Esophagus squamous epithelium (tissue), 5 donors: ENCODE measurements at regions not wholly inside any gene's neighbourhood (a gene's known extent, or its start where the extent isn't known, plus 50 kb on each side); places are given as distances from the start of the nearest gene placed in this dataset.
A peak's percentile ranks its signal among the peaks of the same experiment; 100 is the strongest.

ENCODE experiments used
- DNase-seq: peaks from one replicate; lab custom pipeline; 2025; lab: John Stamatoyannopoulos, UW
- H3K27ac ChIP-seq, 4 donors: fragments of 200-600 bp; sonication (generic); one replicate each; pipeline ENCODE4 v1.5.1; 2016 to 2019; ENCODE audit warnings: mild to moderate bottlenecking in 1 of 4
- H3K27me3 ChIP-seq, 4 donors: fragments of 200-600 bp; sonication (generic); 1 replicate in 3 of 4; 2 replicates in 1 of 4; pipeline versions ENCODE4 v1.5.1 to v1.6.0; 2017 to 2021; ENCODE audit warnings: antibody characterized with exemption in 1 of 4
- H3K36me3 ChIP-seq, 3 donors: fragments of 200-600 bp; sonication (generic); one replicate each; pipeline ENCODE4 v1.5.1; 2016 to 2019
- H3K4me1 ChIP-seq, 3 donors: fragments of 200-600 bp; sonication (generic); one replicate each; pipeline ENCODE4 v1.5.1; 2017 to 2019
- H3K4me3 ChIP-seq, 4 donors: fragments of 200-600 bp; sonication (generic); 1 replicate in 3 of 4; 2 replicates in 1 of 4; pipeline ENCODE4 v1.5.1; 2016 to 2019; ENCODE audit warnings: mild to moderate bottlenecking in 2 of 4, moderate library complexity in 1 of 4
- H3K9me3 ChIP-seq, 3 donors: fragments of 200-600 bp; sonication (generic); one replicate each; pipeline ENCODE4 v1.5.1; 2016 to 2019
- CTCF ChIP-seq, 6 experiments: fragments of 450-650 bp in 4 of 6; fragments of 200-600 bp in 2 of 6; sonication (generic) in 2 of 6; IDR thresholded peaks; one replicate each; pipeline ENCODE4 v1.5.1; 2016 to 2019; ENCODE audit warnings: antibody characterized with exemption in 6 of 6, mild to moderate bottlenecking in 4 of 6, moderate library complexity in 4 of 6
- POLR2A ChIP-seq, 4 donors: fragments of 450-650 bp; IDR thresholded peaks; one replicate each; pipeline ENCODE4 v1.6.1; 2017; ENCODE audit warnings: antibody characterized with exemption in 4 of 4, mild to moderate bottlenecking in 4 of 4, moderate library complexity in 3 of 4
- WGBS, 2 donors: methylation state at CpG; one replicate each; pipeline ENCODE4 v1.1.5; 2018; 5-methylcytosine and 5-hydroxymethylcytosine counted together
- intact Hi-C: fragments of 100-400 bp; cut with DNase I; formaldehyde crosslinking; loops from one replicate; pipeline ENCODE4 v1.15.0; 2022
- donor health status: DM: yes; HTN: yes; CAD: no.

- no peaks in the 10 kb centered on the region for H3K9me3 ChIP-seq
- H3K27ac ChIP-seq, result no peak overlapping the region
- 8 to 11% methylated on average over 26 to 33 of the region's 37 CpGs for WGBS, 2 donors
- peaks cover 0 to 94% (median 0%) of the 10 kb centered on the region in 4 donors for H3K27me3 ChIP-seq
- peak overlapping the region in 3 of 4 donors; percentile 27 to 54 (median 33) for H3K4me3 ChIP-seq
- H3K4me1 ChIP-seq, result peaks cover 0 to 13% (median 8%) of the 10 kb centered on the region in 3 donors
- H3K36me3 ChIP-seq, result no peaks in the 10 kb centered on the region
- intact Hi-C loops, result no loop called here
- no peak for TF ChIP-seq POLR2A (IDR thresholded peaks at IDR 0.05)
- TF ChIP-seq CTCF (IDR thresholded peaks at IDR 0.05), result no peak
- DNase-seq, result no peak
These were observed 85.0 kb downstream of the NOG start for GRCh38 chr17:56678249-56679114.

GRCh38 chr17:56679115-56679776, 85.7 kb downstream of the NOG start:
- no peak overlapping the region for H3K27ac ChIP-seq
- H3K4me3 ChIP-seq, result peak overlapping the region in 3 of 4 donors; percentile 27 to 54 (median 33)
- H3K27me3 ChIP-seq, result peaks cover 0 to 94% (median 0%) of the 10 kb centered on the region in 4 donors
- TF ChIP-seq POLR2A (IDR thresholded peaks at IDR 0.05), result no peak
- TF ChIP-seq CTCF (IDR thresholded peaks at IDR 0.05), result peak; percentile 15 to 57 (median 46)
- DNase-seq, result no peak
- no peaks in the 10 kb centered on the region for H3K9me3 ChIP-seq
- whole genome bisulfite sequencing, 2 donors, result 11 to 12% methylated on average over 10 to 12 of the region's 12 CpGs
- H3K36me3 ChIP-seq, result no peaks in the 10 kb centered on the region
- H3K4me1 ChIP-seq, result peaks cover 0 to 13% (median 8%) of the 10 kb centered on the region in 3 donors
- intact Hi-C loops, result no loop called here

GRCh38 chr17:56679777-56680422, 86.4 kb downstream of the NOG start:
- Histone ChIP-seq H3K36me3 (no peaks in the 10 kb centered on the region), H3K4me3 (no peak overlapping the region), H3K4me1 (peaks cover 0 to 13% (median 8%) of the 10 kb centered on the region in 3 donors), H3K9me3 (no peaks in the 10 kb centered on the region), H3K27me3 (peaks cover 0 to 94% (median 0%) of the 10 kb centered on the region in 4 donors), H3K27ac (no peak overlapping the region)
- intact Hi-C loops, result no loop called here
- no peak for TF ChIP-seq CTCF (IDR thresholded peaks at IDR 0.05)
- WGBS, 2 donors, result 53 to 61% methylated on average over 6 of the region's 6 CpGs
- no peak for DNase-seq

GRCh38 chr17:56680676-56681075, 87.2 kb downstream of the NOG start:
- 71 to 74% methylated on average over 3 of the region's 3 CpGs for WGBS, 2 donors
- Histone ChIP-seq H3K9me3 (no peaks in the 10 kb centered on the region), H3K4me1 (peaks cover 0 to 13% (median 8%) of the 10 kb centered on the region in 3 donors), H3K4me3 (no peak overlapping the region), H3K27me3 (peaks cover 0 to 94% (median 0%) of the 10 kb centered on the region in 4 donors), H3K27ac (no peak overlapping the region), H3K36me3 (no peaks in the 10 kb centered on the region)
- no peak for DNase-seq
- TF ChIP-seq POLR2A (IDR thresholded peaks at IDR 0.05) (no peak), CTCF (IDR thresholded peaks at IDR 0.05) (no peak)
- intact Hi-C loops, result no loop called here
